ENCODE measurements at regions not wholly inside any gene's neighbourhood (a gene's known extent, or its start where the extent isn't known, plus 50 kb on each side); places are given as distances from the start of the nearest gene placed in this dataset.

DNA sequence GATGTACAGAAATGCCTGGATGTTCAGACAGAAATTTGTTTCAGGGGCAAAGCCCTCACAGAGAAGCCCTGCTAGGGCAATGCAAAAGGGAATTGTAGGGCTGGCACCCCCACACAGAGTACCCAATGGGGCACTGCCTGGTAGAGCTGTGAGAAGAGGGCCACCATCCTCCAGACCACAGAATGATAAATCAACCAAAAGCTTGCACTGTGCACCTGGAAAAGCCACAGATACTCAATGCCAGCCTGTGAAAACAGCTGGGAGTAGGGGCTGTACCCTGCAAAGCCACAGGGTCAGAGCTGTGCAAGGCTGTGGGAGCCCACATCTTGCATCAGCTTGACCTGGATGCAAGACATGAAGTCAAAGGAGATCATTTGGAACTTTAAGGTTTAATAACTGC is 477.9 kb upstream of the NECTIN3 start:
- TF ChIP-seq, protein P1, sequence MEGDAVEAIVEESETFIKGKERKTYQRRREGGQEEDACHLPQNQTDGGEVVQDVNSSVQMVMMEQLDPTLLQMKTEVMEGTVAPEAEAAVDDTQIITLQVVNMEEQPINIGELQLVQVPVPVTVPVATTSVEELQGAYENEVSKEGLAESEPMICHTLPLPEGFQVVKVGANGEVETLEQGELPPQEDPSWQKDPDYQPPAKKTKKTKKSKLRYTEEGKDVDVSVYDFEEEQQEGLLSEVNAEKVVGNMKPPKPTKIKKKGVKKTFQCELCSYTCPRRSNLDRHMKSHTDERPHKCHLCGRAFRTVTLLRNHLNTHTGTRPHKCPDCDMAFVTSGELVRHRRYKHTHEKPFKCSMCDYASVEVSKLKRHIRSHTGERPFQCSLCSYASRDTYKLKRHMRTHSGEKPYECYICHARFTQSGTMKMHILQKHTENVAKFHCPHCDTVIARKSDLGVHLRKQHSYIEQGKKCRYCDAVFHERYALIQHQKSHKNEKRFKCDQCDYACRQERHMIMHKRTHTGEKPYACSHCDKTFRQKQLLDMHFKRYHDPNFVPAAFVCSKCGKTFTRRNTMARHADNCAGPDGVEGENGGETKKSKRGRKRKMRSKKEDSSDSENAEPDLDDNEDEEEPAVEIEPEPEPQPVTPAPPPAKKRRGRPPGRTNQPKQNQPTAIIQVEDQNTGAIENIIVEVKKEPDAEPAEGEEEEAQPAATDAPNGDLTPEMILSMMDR (IDR thresholded peaks at IDR 0.05; ENCODE audit: control insufficient read depth, insufficient read depth, low read depth, low read length, missing control alignments): no peak
- DNase-seq (ENCODE audit: low read depth): no peak
- H3K4me3 ChIP-seq (ENCODE audit: control insufficient read depth, low read depth, low read length): no peak overlapping the region

- DNase-seq (ENCODE audit: low read depth): no peak
- no peak overlapping the region for H3K4me3 ChIP-seq (ENCODE audit: control insufficient read depth, low read depth, low read length)
Measured at GRCh38 chr3:110598847-110599490, 472.6 kb upstream of the NECTIN3 start.

GRCh38 chr3:110608566-110608965 is 463.1 kb upstream of the NECTIN3 start:
- TF ChIP-seq, protein P1 (IDR thresholded peaks at IDR 0.05; ENCODE audit: control insufficient read depth, insufficient read depth, low read depth, low read length, missing control alignments): no peak
- DNase-seq (ENCODE audit: low read depth): no peak
- no peak overlapping the region for H3K4me3 ChIP-seq (ENCODE audit: control insufficient read depth, low read depth, low read length)

More at GRCh38 chr3:110598847-110599490, 472.6 kb upstream of the NECTIN3 start:
- TF ChIP-seq, protein P1 (IDR thresholded peaks at IDR 0.05; ENCODE audit: control insufficient read depth, insufficient read depth, low read depth, low read length, missing control alignments): no peak

GRCh38 chr3:110612045-110612444 is 459.6 kb upstream of the NECTIN3 start:
- no peak overlapping the region for H3K4me3 ChIP-seq (ENCODE audit: control insufficient read depth, low read depth, low read length)
- TF ChIP-seq, protein P1 (IDR thresholded peaks at IDR 0.05; ENCODE audit: control insufficient read depth, insufficient read depth, low read depth, low read length, missing control alignments): no peak
- DNase-seq (ENCODE audit: low read depth): no peak

- no peak overlapping the region for H3K4me3 ChIP-seq (ENCODE audit: control insufficient read depth, low read depth, low read length)
- TF ChIP-seq, protein P1 (IDR thresholded peaks at IDR 0.05; ENCODE audit: control insufficient read depth, insufficient read depth, low read depth, low read length, missing control alignments): no peak
- DNase-seq (ENCODE audit: low read depth): no peak
Measured at GRCh38 chr3:110614186-110614585, 457.4 kb upstream of the NECTIN3 start.

DNA sequence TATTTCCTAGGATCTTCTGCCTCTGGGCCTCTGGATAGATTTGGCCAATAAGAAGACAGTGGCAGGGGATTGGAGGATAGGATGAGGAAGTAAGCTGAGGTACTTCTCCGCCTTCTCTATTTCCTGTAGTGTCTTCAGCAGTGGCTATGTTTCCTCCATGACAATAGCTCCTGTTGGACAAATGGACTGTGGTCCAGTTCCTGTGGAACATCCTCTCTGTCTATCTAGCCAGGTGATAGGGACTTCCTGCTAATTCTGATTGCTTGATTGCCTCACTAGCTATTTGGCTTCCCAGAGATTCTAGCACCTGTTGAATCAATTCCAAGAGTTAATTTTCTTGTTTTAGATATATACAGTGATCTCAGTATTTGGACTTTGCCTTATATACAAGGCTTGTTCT is 456.2 kb upstream of the NECTIN3 start:
- no peak overlapping the region for H3K4me3 ChIP-seq (ENCODE audit: control insufficient read depth, low read depth, low read length)
- DNase-seq (ENCODE audit: low read depth): no peak

More for the DNA sequence above, 456.2 kb upstream of the NECTIN3 start:
- TF ChIP-seq, protein P1 (IDR thresholded peaks at IDR 0.05; ENCODE audit: control insufficient read depth, insufficient read depth, low read depth, low read length, missing control alignments): no peak
